Neural cell (in vitro differentiated cells): ENCODE measurements at regions not wholly inside any gene's neighbourhood (a gene's known extent, or its start where the extent isn't known, plus 50 kb on each side); places are given as distances from the start of the nearest gene placed in this dataset.

Experiments used
- CTCF ChIP-seq: fragments of 450-650 bp; IDR thresholded peaks from 2 replicates; pipeline ENCODE4 v1.5.1; 2014; ENCODE audit warnings: antibody characterized with exemption, mild to moderate bottlenecking, moderate library complexity; ENCODE audit not compliant: poor library complexity, severe bottlenecking
- EP300 ChIP-seq: fragments of 450-650 bp; conservative IDR thresholded peaks from 2 replicates; pipeline ENCODE4 v1.6.1; 2014; ENCODE audit warnings: antibody characterized with exemption, mild to moderate bottlenecking, moderate library complexity; ENCODE audit not compliant: poor library complexity, severe bottlenecking
- EZH2 ChIP-seq: fragments of 200-600, 300-800 bp; shearing (Covaris generic), sonication (generic); IDR thresholded peaks from 2 replicates; pipeline ENCODE4 v1.6.1; 2014; ENCODE audit warnings: antibody characterized with exemption, low read length, borderline replicate concordance, mild to moderate bottlenecking; ENCODE audit not compliant: insufficient read depth, poor library complexity, severe bottlenecking
- MXI1 ChIP-seq: fragments of 450-650 bp; conservative IDR thresholded peaks from 2 replicates; pipeline ENCODE4 v1.6.1; 2014; ENCODE audit warnings: antibody characterized with exemption, mild to moderate bottlenecking; ENCODE audit not compliant: poor library complexity, severe bottlenecking
- POLR2AphosphoS5 ChIP-seq: IDR thresholded peaks from 2 replicates; pipeline ENCODE4 v1.6.1; 2012
- RAD21 ChIP-seq: fragments of 450-650 bp; conservative IDR thresholded peaks from 2 replicates; pipeline ENCODE4 v1.6.1; 2014; ENCODE audit warnings: antibody characterized with exemption, mild to moderate bottlenecking, moderate library complexity
- REST ChIP-seq: IDR thresholded peaks from 2 replicates; pipeline ENCODE4 v1.6.1; 2012; ENCODE audit warnings: borderline replicate concordance
- SMC3 ChIP-seq: fragments of 450-650 bp; conservative IDR thresholded peaks from 2 replicates; pipeline ENCODE4 v1.6.1; 2014; ENCODE audit warnings: antibody characterized with exemption, mild to moderate bottlenecking, moderate library complexity; ENCODE audit not compliant: poor library complexity
- TAF1 ChIP-seq: IDR thresholded peaks from 2 replicates; pipeline ENCODE4 v1.6.1; 2012; ENCODE audit warnings: low read depth

- TF ChIP-seq CTCF (no peak), EP300 (no peak), EZH2 (no peak), TAF1 (no peak), POLR2AphosphoS5 (no peak), RAD21 (no peak), REST (no peak), MXI1 (no peak), SMC3 (no peak)
These were observed 140.6 kb upstream of the TENM3 start for GRCh38 chr4:182102576-182102975.
